GM19025 (cell line): ENCODE measurements at regions not wholly inside any gene's neighbourhood (a gene's known extent, or its start where the extent isn't known, plus 50 kb on each side); places are given as distances from the start of the nearest gene placed in this dataset.
"Not testable (repeated sequence)": the region's sequence is repeated elsewhere in the genome, so short reads cannot be mapped to it uniquely, and the experiment has no call there.

Source experiments
- ATAC-seq: cut with Tn5 transposase; IDR thresholded peaks from one replicate; pipeline ENCODE4 v1.9.1; 2021; ENCODE audit warnings: mild to moderate bottlenecking, low read depth, moderate library complexity; ENCODE audit not compliant: unreplicated experiment

GRCh38 chr4:131743348-131743747 is 1405.7 kb upstream of the PCDH10 start:
- ATAC-seq, result not testable (repeated sequence)

- not testable (repeated sequence) for ATAC-seq
Observed at GRCh38 chr4:131747203-131747602, 1401.9 kb upstream of the PCDH10 start.

GRCh38 chr4:131749224-131749623 is 1399.9 kb upstream of the PCDH10 start:
- ATAC-seq, result not testable (repeated sequence)

- not testable (repeated sequence) for ATAC-seq
Observed at GRCh38 chr4:131750006-131750405, 1399.1 kb upstream of the PCDH10 start.

GRCh38 chr4:131750469-131750868 is 1398.6 kb upstream of the PCDH10 start:
- ATAC-seq, result not testable (repeated sequence)

GRCh38 chr4:131762234-131762633 is 1386.9 kb upstream of the PCDH10 start:
- ATAC-seq, result not testable (repeated sequence)

- no peak for ATAC-seq
Observed at GRCh38 chr4:131764730-131765129, 1384.4 kb upstream of the PCDH10 start.

- ATAC-seq, result not testable (repeated sequence)
Observed at GRCh38 chr4:131774382-131774781, 1374.7 kb upstream of the PCDH10 start.

- not testable (repeated sequence) for ATAC-seq
Observed at GRCh38 chr4:131810565-131810964, 1338.5 kb upstream of the PCDH10 start.
